Keratinocyte (primary cell): ENCODE measurements at regions not wholly inside any gene's neighbourhood (a gene's known extent, or its start where the extent isn't known, plus 50 kb on each side); places are given as distances from the start of the nearest gene placed in this dataset.
"Not testable (repeated sequence)": the region's sequence is repeated elsewhere in the genome, so short reads cannot be mapped to it uniquely, and the experiment has no call there.

Experiments used
- CTCF ChIP-seq, 3 experiments: IDR thresholded peaks in 1 of 3; conservative IDR thresholded peaks in 1 of 3; optimal IDR thresholded peaks in 1 of 3; 2 replicates in 2 of 3; 3 replicates in 1 of 3; pipeline versions ENCODE3 to v1.5.1; 2011; ENCODE audit warnings: low read length in 3 of 3, mild to moderate bottlenecking in 3 of 3, moderate library complexity in 2 of 3, control low read depth in 1 of 3, inconsistent platforms in 1 of 3; ENCODE audit not compliant: insufficient read depth in 2 of 3; ENCODE audit errors: extremely low read depth in 1 of 3
- EZH2 ChIP-seq: IDR thresholded peaks from one replicate; pipeline ENCODE4 v1.6.1; 2012; ENCODE audit warnings: inconsistent platforms, mild to moderate bottlenecking, low read length, moderate library complexity

GRCh38 chr5:86566030-86566429, 51.7 kb upstream of the COX7C start:
- TF ChIP-seq CTCF (optimal IDR thresholded peaks at IDR 0.05 in 1 of 3, IDR thresholded peaks at IDR 0.05 in 1 of 3, conservative IDR thresholded peaks at IDR 0.05 in 1 of 3; ENCODE audit: extremely low read depth in 1 of 3, insufficient read depth in 2 of 3, low read length in 3 of 3); EZH2: not testable (repeated sequence)
